ENCODE measurements at regions not wholly inside any gene's neighbourhood (a gene's known extent, or its start where the extent isn't known, plus 50 kb on each side); places are given as distances from the start of the nearest gene placed in this dataset.

- TF ChIP-seq TAF1 (IDR thresholded peaks at IDR 0.05; ENCODE audit: low read depth, low read length) = no peak
- no peak for TF ChIP-seq POLR2AphosphoS5 (IDR thresholded peaks at IDR 0.05; ENCODE audit: low read depth, low read length)
- no peak for TF ChIP-seq POLR2A (IDR thresholded peaks at IDR 0.05; ENCODE audit: low read depth, low read length)
- TF ChIP-seq PAX5 (IDR thresholded peaks at IDR 0.05; ENCODE audit: insufficient read depth, low read length, severe bottlenecking) = no peak
- no peak for TF ChIP-seq SPI1 (IDR thresholded peaks at IDR 0.05; ENCODE audit: low read depth, low read length)
- TF ChIP-seq POU2F2 (IDR thresholded peaks at IDR 0.05; ENCODE audit: low read depth, low read length) = no peak
Observed at GRCh38 chrX:125762954-125763353, 403.1 kb downstream of the DCAF12L2 start.
